ENCODE measurements at regions not wholly inside any gene's neighbourhood (a gene's known extent, or its start where the extent isn't known, plus 50 kb on each side); places are given as distances from the start of the nearest gene placed in this dataset.

- no peak for TF ChIP-seq TAF1 (IDR thresholded peaks at IDR 0.05; ENCODE audit: low read depth)
- TF ChIP-seq RAD21 (IDR thresholded peaks at IDR 0.05; ENCODE audit: low read depth) = no peak
- TF ChIP-seq MAX (IDR thresholded peaks at IDR 0.05) = no peak
- no peak for TF ChIP-seq FOXM1 (IDR thresholded peaks at IDR 0.05; ENCODE audit: borderline replicate concordance, low read depth)
- no peak for TF ChIP-seq CEBPB (IDR thresholded peaks at IDR 0.05)
- TF ChIP-seq YY1 (IDR thresholded peaks at IDR 0.05; ENCODE audit: low read depth) = no peak
- no peak for TF ChIP-seq TCF12 (IDR thresholded peaks at IDR 0.05; ENCODE audit: low read depth)
- TF ChIP-seq EP300 (IDR thresholded peaks at IDR 0.05; ENCODE audit: borderline replicate concordance) = no peak
- TF ChIP-seq NFIC (IDR thresholded peaks at IDR 0.05) = no peak
Observed at GRCh38 chr12:58668871-58669270, 251.4 kb downstream of the LRIG3 start.

- no peak for TF ChIP-seq TAF1 (IDR thresholded peaks at IDR 0.05; ENCODE audit: low read depth)
- no peak for TF ChIP-seq FOXM1 (IDR thresholded peaks at IDR 0.05; ENCODE audit: borderline replicate concordance, low read depth)
- no peak for TF ChIP-seq ZBTB7A (IDR thresholded peaks at IDR 0.05; ENCODE audit: low read depth)
- no peak for TF ChIP-seq REST (IDR thresholded peaks at IDR 0.05; ENCODE audit: low read depth)
- no peak for TF ChIP-seq CEBPB (IDR thresholded peaks at IDR 0.05)
- TF ChIP-seq EGR1 (IDR thresholded peaks at IDR 0.05) = no peak
- no peak for TF ChIP-seq EP300 (IDR thresholded peaks at IDR 0.05; ENCODE audit: borderline replicate concordance)
- TF ChIP-seq TEAD4 (IDR thresholded peaks at IDR 0.05) = no peak
- no peak for TF ChIP-seq TCF12 (IDR thresholded peaks at IDR 0.05; ENCODE audit: low read depth)
Observed at GRCh38 chr12:58670623-58671022, 249.7 kb downstream of the LRIG3 start.

GRCh38 chr12:58671196-58671595, 249.1 kb downstream of the LRIG3 start:
- TF ChIP-seq CREB1 (IDR thresholded peaks at IDR 0.05; ENCODE audit: low read depth) = no peak
- no peak for TF ChIP-seq EGR1 (IDR thresholded peaks at IDR 0.05)
- no peak for TF ChIP-seq YY1 (IDR thresholded peaks at IDR 0.05; ENCODE audit: low read depth)
- TF ChIP-seq TEAD4 (IDR thresholded peaks at IDR 0.05) = no peak
- TF ChIP-seq EP300 (IDR thresholded peaks at IDR 0.05; ENCODE audit: borderline replicate concordance) = no peak
- TF ChIP-seq USF1 (IDR thresholded peaks at IDR 0.05) = no peak

- no peak for TF ChIP-seq TAF1 (IDR thresholded peaks at IDR 0.05; ENCODE audit: low read depth)
- no peak for TF ChIP-seq USF1 (IDR thresholded peaks at IDR 0.05)
- TF ChIP-seq RAD21 (IDR thresholded peaks at IDR 0.05; ENCODE audit: low read depth) = no peak
- TF ChIP-seq EP300 (IDR thresholded peaks at IDR 0.05; ENCODE audit: borderline replicate concordance) = no peak
Observed at GRCh38 chr12:58673021-58673420, 247.3 kb downstream of the LRIG3 start.

GRCh38 chr12:58678753-58679152, 241.6 kb downstream of the LRIG3 start:
- TF ChIP-seq ZBTB7A (IDR thresholded peaks at IDR 0.05; ENCODE audit: low read depth) (no peak), NFIC (IDR thresholded peaks at IDR 0.05) (no peak), MAX (IDR thresholded peaks at IDR 0.05) (no peak), TCF12 (IDR thresholded peaks at IDR 0.05; ENCODE audit: low read depth) (no peak), RAD21 (IDR thresholded peaks at IDR 0.05; ENCODE audit: low read depth) (no peak), USF1 (IDR thresholded peaks at IDR 0.05) (no peak), CREB1 (IDR thresholded peaks at IDR 0.05; ENCODE audit: low read depth) (no peak), EP300 (IDR thresholded peaks at IDR 0.05; ENCODE audit: borderline replicate concordance) (no peak), REST (IDR thresholded peaks at IDR 0.05; ENCODE audit: low read depth) (no peak), YY1 (IDR thresholded peaks at IDR 0.05; ENCODE audit: low read depth) (no peak), EGR1 (IDR thresholded peaks at IDR 0.05) (no peak), CEBPB (IDR thresholded peaks at IDR 0.05) (no peak), TEAD4 (IDR thresholded peaks at IDR 0.05) (no peak), FOXM1 (IDR thresholded peaks at IDR 0.05; ENCODE audit: borderline replicate concordance, low read depth) (no peak), TAF1 (IDR thresholded peaks at IDR 0.05; ENCODE audit: low read depth) (no peak)

- no peak for TF ChIP-seq EP300 (IDR thresholded peaks at IDR 0.05; ENCODE audit: borderline replicate concordance)
- no peak for TF ChIP-seq RAD21 (IDR thresholded peaks at IDR 0.05; ENCODE audit: low read depth)
- TF ChIP-seq MAX (IDR thresholded peaks at IDR 0.05) = no peak
- no peak for TF ChIP-seq NFIC (IDR thresholded peaks at IDR 0.05)
- no peak for TF ChIP-seq FOXM1 (IDR thresholded peaks at IDR 0.05; ENCODE audit: borderline replicate concordance, low read depth)
- no peak for TF ChIP-seq TCF12 (IDR thresholded peaks at IDR 0.05; ENCODE audit: low read depth)
- no peak for TF ChIP-seq TAF1 (IDR thresholded peaks at IDR 0.05; ENCODE audit: low read depth)
- TF ChIP-seq USF1 (IDR thresholded peaks at IDR 0.05) = no peak
- TF ChIP-seq EGR1 (IDR thresholded peaks at IDR 0.05) = no peak
- no peak for TF ChIP-seq ZBTB7A (IDR thresholded peaks at IDR 0.05; ENCODE audit: low read depth)
- no peak for TF ChIP-seq REST (IDR thresholded peaks at IDR 0.05; ENCODE audit: low read depth)
- TF ChIP-seq YY1 (IDR thresholded peaks at IDR 0.05; ENCODE audit: low read depth) = no peak
- no peak for TF ChIP-seq TEAD4 (IDR thresholded peaks at IDR 0.05)
- no peak for TF ChIP-seq CEBPB (IDR thresholded peaks at IDR 0.05)
Observed at GRCh38 chr12:58681730-58682129, 238.6 kb downstream of the LRIG3 start.

All from Ishikawa (cell line).